ENCODE measurements at regions not wholly inside any gene's neighbourhood (a gene's known extent, or its start where the extent isn't known, plus 50 kb on each side); places are given as distances from the start of the nearest gene placed in this dataset.

GRCh38 chr15:47473832-47474231, 243.5 kb upstream of the SEMA6D start:
- Histone ChIP-seq H3K27ac (no peak overlapping the region), H3K4me1 (no peaks in the 10 kb centered on the region), H3K27me3 (no peaks in the 10 kb centered on the region), H3K4me3 (no peak overlapping the region), H3K36me3 (no peaks in the 10 kb centered on the region), H3K9me3 (no peaks in the 10 kb centered on the region)
- TF ChIP-seq POLR2A (IDR thresholded peaks at IDR 0.05): no peak
- no peak for TF ChIP-seq CTCF (IDR thresholded peaks at IDR 0.05)
- DNase-seq: peak; percentile 39 to 56
- intact Hi-C loops (cut with DNase I; ENCODE audit: low total_unique reads): no loop called here

GRCh38 chr15:47475336-47475735, 242.0 kb upstream of the SEMA6D start:
- Histone ChIP-seq H3K27ac (no peak overlapping the region), H3K27me3 (no peaks in the 10 kb centered on the region), H3K4me1 (no peaks in the 10 kb centered on the region), H3K4me3 (no peak overlapping the region), H3K36me3 (no peaks in the 10 kb centered on the region), H3K9me3 (no peaks in the 10 kb centered on the region)
- TF ChIP-seq POLR2A (IDR thresholded peaks at IDR 0.05) (no peak), CTCF (IDR thresholded peaks at IDR 0.05) (no peak)
- no peak for DNase-seq
- intact Hi-C loops (cut with DNase I; ENCODE audit: low total_unique reads): no loop called here

GRCh38 chr15:47477341-47477740, 240.0 kb upstream of the SEMA6D start:
- no peaks in the 10 kb centered on the region for H3K36me3 ChIP-seq
- H3K4me1 ChIP-seq: no peaks in the 10 kb centered on the region
- intact Hi-C loops (cut with DNase I; ENCODE audit: low total_unique reads): no loop called here
- no peak overlapping the region for H3K4me3 ChIP-seq
- no peaks in the 10 kb centered on the region for H3K27me3 ChIP-seq
- no peak for DNase-seq
- TF ChIP-seq POLR2A (IDR thresholded peaks at IDR 0.05) (no peak), CTCF (IDR thresholded peaks at IDR 0.05) (no peak)
- no peak overlapping the region for H3K27ac ChIP-seq
- no peaks in the 10 kb centered on the region for H3K9me3 ChIP-seq

- intact Hi-C loops (cut with DNase I; ENCODE audit: low total_unique reads): no loop called here
- no peak overlapping the region for H3K4me3 ChIP-seq
- TF ChIP-seq CTCF (IDR thresholded peaks at IDR 0.05) (no peak), POLR2A (IDR thresholded peaks at IDR 0.05) (no peak)
Measured at GRCh38 chr15:47484059-47484458, 233.2 kb upstream of the SEMA6D start.

GRCh38 chr15:47484997-47485396, 232.3 kb upstream of the SEMA6D start:
- Histone ChIP-seq H3K9me3 (no peaks in the 10 kb centered on the region), H3K36me3 (no peaks in the 10 kb centered on the region), H3K27me3 (no peaks in the 10 kb centered on the region), H3K27ac (no peak overlapping the region), H3K4me3 (no peak overlapping the region), H3K4me1 (no peaks in the 10 kb centered on the region)
- TF ChIP-seq POLR2A (IDR thresholded peaks at IDR 0.05): no peak
- TF ChIP-seq CTCF (IDR thresholded peaks at IDR 0.05): no peak
- no peak for DNase-seq
- intact Hi-C loops (cut with DNase I; ENCODE audit: low total_unique reads): no loop called here

More at GRCh38 chr15:47484059-47484458, 233.2 kb upstream of the SEMA6D start:
- no peak overlapping the region for H3K27ac ChIP-seq
- H3K36me3 ChIP-seq: no peaks in the 10 kb centered on the region
- no peak for DNase-seq
- no peaks in the 10 kb centered on the region for H3K4me1 ChIP-seq
- no peaks in the 10 kb centered on the region for H3K9me3 ChIP-seq
- H3K27me3 ChIP-seq: no peaks in the 10 kb centered on the region

All from uterus (tissue), 3 donors.